H9 (cell line): ENCODE measurements at regions not wholly inside any gene's neighbourhood (a gene's known extent, or its start where the extent isn't known, plus 50 kb on each side); places are given as distances from the start of the nearest gene placed in this dataset.

Source experiments
- DNase-seq: peaks from one replicate; pipeline ENCODE4 v3.0.0-alpha.2; 2017
- H2AFZ ChIP-seq: one replicate; pipeline ENCODE4 v1.6.1; 2013; ENCODE audit warnings: mild to moderate bottlenecking, low read length, control low read depth, moderate library complexity
- H2AK5ac ChIP-seq: 2 replicates; pipeline ENCODE4 v1.6.1; 2013; ENCODE audit warnings: low read length, control low read depth, mixed read lengths; ENCODE audit not compliant: insufficient read length
- H2BK120ac ChIP-seq: one replicate; pipeline ENCODE4 v1.6.1; 2013; ENCODE audit warnings: low read depth, mild to moderate bottlenecking, low read length, control low read depth, inconsistent platforms; ENCODE audit not compliant: poor library complexity, severe bottlenecking
- H2BK12ac ChIP-seq: 2 replicates; pipeline ENCODE4 v1.6.1; 2013; ENCODE audit warnings: low read length, control low read depth, mixed read lengths, low read depth; ENCODE audit not compliant: insufficient read length
- H2BK15ac ChIP-seq: 2 replicates; pipeline ENCODE4 v1.6.1; 2013; ENCODE audit warnings: low read depth, low read length, control low read depth
- H2BK20ac ChIP-seq: one replicate; pipeline ENCODE4 v1.6.1; 2013; ENCODE audit warnings: low read depth, mild to moderate bottlenecking, low read length, control low read depth, inconsistent platforms; ENCODE audit not compliant: poor library complexity, severe bottlenecking
- H2BK5ac ChIP-seq: 2 replicates; pipeline ENCODE4 v1.6.1; 2013; ENCODE audit warnings: low read length, control low read depth, mixed read lengths; ENCODE audit not compliant: insufficient read length
- H3K14ac ChIP-seq: 2 replicates; pipeline ENCODE4 v1.6.1; 2013; ENCODE audit warnings: low read length, control low read depth; ENCODE audit not compliant: insufficient read depth
- H3K18ac ChIP-seq: 2 replicates; pipeline ENCODE4 v1.6.1; 2013; ENCODE audit warnings: low read depth, mild to moderate bottlenecking, mixed read lengths, low read length, control low read depth; ENCODE audit not compliant: insufficient read length
- H3K23ac ChIP-seq: 2 replicates; pipeline ENCODE4 v1.6.1; 2013; ENCODE audit warnings: low read length, control low read depth, mixed read lengths, low read depth; ENCODE audit not compliant: insufficient read length
- H3K23me2 ChIP-seq: 2 replicates; pipeline ENCODE4 v1.6.1; 2013; ENCODE audit warnings: low read depth, mild to moderate bottlenecking, mixed read lengths, low read length, control low read depth; ENCODE audit not compliant: insufficient read length, poor library complexity, severe bottlenecking
- H3K27ac ChIP-seq: 2 replicates; pipeline ENCODE4 v1.5.1; 2013; ENCODE audit warnings: low read length, control low read depth, mixed read lengths, low read depth; ENCODE audit not compliant: insufficient read length
- H3K27me3 ChIP-seq: 2 replicates; pipeline ENCODE4 v1.6.1; 2013; ENCODE audit warnings: low read length, control low read depth, inconsistent platforms; ENCODE audit not compliant: insufficient read depth
- H3K4ac ChIP-seq: 2 replicates; pipeline ENCODE4 v1.6.1; 2013; ENCODE audit warnings: low read depth, mild to moderate bottlenecking, control low read depth, inconsistent platforms, low read length, moderate library complexity
- H3K4me1 ChIP-seq: 2 replicates; pipeline ENCODE4 v1.6.1; 2013; ENCODE audit warnings: low read length, control low read depth, inconsistent platforms; ENCODE audit not compliant: insufficient read depth
- H3K4me2 ChIP-seq: 2 replicates; pipeline ENCODE4 v1.6.1; 2013; ENCODE audit warnings: low read length, control low read depth, mixed read lengths; ENCODE audit not compliant: insufficient read length, insufficient read depth
- H3K56ac ChIP-seq: 2 replicates; pipeline ENCODE4 v1.6.1; 2013; ENCODE audit warnings: low read depth, mild to moderate bottlenecking, mixed read lengths, low read length, control low read depth; ENCODE audit not compliant: insufficient read length
- H3K79me1 ChIP-seq: 2 replicates; pipeline ENCODE4 v1.6.1; 2013; ENCODE audit warnings: low read depth, mild to moderate bottlenecking, moderate library complexity, low read length, control low read depth, inconsistent platforms; ENCODE audit not compliant: insufficient read depth, poor library complexity, severe bottlenecking
- H3K79me2 ChIP-seq: 2 replicates; pipeline ENCODE4 v1.6.1; 2013; ENCODE audit warnings: low read length, control low read depth, inconsistent platforms; ENCODE audit not compliant: insufficient read depth
- H3K9ac ChIP-seq: 2 replicates; pipeline ENCODE4 v1.6.1; 2013; ENCODE audit warnings: low read length, control low read depth, mixed read lengths; ENCODE audit not compliant: insufficient read length; ENCODE audit errors: extremely low read depth
- H3K9me3 ChIP-seq: one replicate; pipeline ENCODE4 v1.6.1; 2013; ENCODE audit warnings: low read depth, low read length, inconsistent platforms; ENCODE audit not compliant: control insufficient read depth
- H3T11ph ChIP-seq: one replicate; pipeline ENCODE4 v1.6.1; 2013; ENCODE audit warnings: mild to moderate bottlenecking, low read length, control low read depth, inconsistent platforms
- H4K20me1 ChIP-seq: one replicate; pipeline ENCODE4 v1.6.1; 2013; ENCODE audit not compliant: control insufficient read depth, insufficient read length, insufficient read depth
- H4K5ac ChIP-seq: 2 replicates; pipeline ENCODE4 v1.6.1; 2013; ENCODE audit warnings: low read depth, mild to moderate bottlenecking, mixed read lengths, low read length, control low read depth; ENCODE audit not compliant: insufficient read length
- H4K8ac ChIP-seq: replicated peaks from 2 replicates; pipeline ENCODE4 v1.6.1; 2013; ENCODE audit warnings: low read length, control low read depth, mixed read lengths, low read depth; ENCODE audit not compliant: insufficient read length
- H4K91ac ChIP-seq: 2 replicates; pipeline ENCODE4 v1.6.1; 2013; ENCODE audit warnings: low read depth, mild to moderate bottlenecking, moderate library complexity, mixed read lengths, low read length, control low read depth; ENCODE audit not compliant: insufficient read length
- H3K27ac Mint-ChIP-seq, 3 experiments: 2 replicates in 2 of 3; 3 replicates in 1 of 3; pipeline ENCODE4 v1.8.0; 2020 to 2021; ENCODE audit warnings: mixed read lengths in 3 of 3, mild to moderate bottlenecking in 1 of 3, moderate library complexity in 1 of 3
- H3K27me3 Mint-ChIP-seq: 2 replicates; pipeline ENCODE4 v1.8.0; 2021; ENCODE audit warnings: low read depth, mild to moderate bottlenecking, moderate library complexity, mixed read lengths
- H3K36me3 Mint-ChIP-seq, 3 experiments: 2 replicates in 2 of 3; 3 replicates in 1 of 3; pipeline ENCODE4 v1.8.0; 2020 to 2021; ENCODE audit warnings: low read depth in 3 of 3, mixed read lengths in 3 of 3; ENCODE audit not compliant: insufficient read depth in 1 of 3
- H3K4me1 Mint-ChIP-seq, 2 experiments: 2 replicates each; pipeline ENCODE4 v1.8.0; 2020; ENCODE audit warnings: mixed read lengths in 2 of 2
- H3K4me3 Mint-ChIP-seq, 2 experiments: 2 replicates in 1 of 2; 3 replicates in 1 of 2; pipeline ENCODE4 v1.8.0; 2020 to 2021; ENCODE audit warnings: mild to moderate bottlenecking in 2 of 2, mixed read lengths in 2 of 2, moderate library complexity in 1 of 2
- H3K9me3 Mint-ChIP-seq, 2 experiments: 2 replicates in 1 of 2; 3 replicates in 1 of 2; pipeline ENCODE4 v1.8.0; 2020; ENCODE audit warnings: mild to moderate bottlenecking in 2 of 2, mixed read lengths in 2 of 2, moderate library complexity in 1 of 2
- WGBS: extraction: QIAGEN DNeasy Blood & Tissue Kit; methylation state at CpG from one replicate; pipeline ENCODE4 v1.1.7; 2013; ENCODE audit warnings: missing lambda C conversion rate, low lambda C conversion rate, mixed read lengths; ENCODE audit not compliant: insufficient read length; ENCODE audit errors: extremely low coverage; 5-methylcytosine and 5-hydroxymethylcytosine counted together
- TF ChIP-seq, protein P1 (sequence below): fragments of 200-600 bp; sonication (generic); conservative IDR thresholded peaks from 3 replicates; pipeline ENCODE4 v1.8.0; 2021; ENCODE audit warnings: antibody characterized with exemption, mild to moderate bottlenecking

DNA sequence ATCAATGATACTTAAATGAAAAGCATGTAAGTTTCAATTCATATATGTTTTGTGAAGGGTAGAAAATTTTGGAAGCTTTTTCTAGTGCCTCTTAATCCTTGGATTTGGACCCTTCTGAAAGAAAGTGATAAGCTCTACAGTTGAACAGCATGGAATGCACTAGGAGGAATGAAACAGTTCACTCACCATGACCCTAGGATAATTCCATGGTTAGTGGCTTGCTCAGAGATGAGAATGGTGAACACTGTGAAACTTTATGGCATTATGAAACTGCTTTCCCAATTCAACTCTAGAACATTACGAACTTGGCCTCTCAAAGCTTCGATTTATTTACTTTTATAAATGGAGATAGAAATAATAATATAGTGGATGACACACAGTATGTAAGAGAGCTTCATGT lies 88.9 kb upstream of the FAT4 start:
- H2BK20ac ChIP-seq: no peak overlapping the region
- no peaks in the 10 kb centered on the region for H4K20me1 ChIP-seq
- DNase-seq: no peak
- no CpG with 5 or more reads among the region's 2 CpGs for WGBS
- no peaks in the 10 kb centered on the region; the same call in 1 of the 2 replicates for H3K4me1 ChIP-seq
- no peak overlapping the region for H4K8ac ChIP-seq
- H3K23me2 ChIP-seq: no peaks in the 10 kb centered on the region
- no peaks in the 10 kb centered on the region for H3K27me3 Mint-ChIP-seq
- H3K4me3 Mint-ChIP-seq: no peak overlapping the region
- H2AFZ ChIP-seq: no peak overlapping the region
- no peak overlapping the region for H3K18ac ChIP-seq
- H3K79me1 ChIP-seq: no peaks in the 10 kb centered on the region
- no peak overlapping the region for H4K5ac ChIP-seq
- H2BK12ac ChIP-seq: no peak overlapping the region
- H2AK5ac ChIP-seq: no peak overlapping the region
- H3K9me3 ChIP-seq: no peaks in the 10 kb centered on the region
- peaks cover 3 to 7% (median 6%) of the 10 kb centered on the region in 3 experiments; a peak in 5 of 7 replicates for H3K36me3 Mint-ChIP-seq
- H3K56ac ChIP-seq: no peak overlapping the region
- peaks cover 4% of the 10 kb centered on the region in 2 experiments; a peak in 3 of 5 replicates for H3K9me3 Mint-ChIP-seq
- peaks cover 5 to 10% of the 10 kb centered on the region in 2 experiments; a peak in 3 of 4 replicates for H3K4me1 Mint-ChIP-seq
- no peak overlapping the region for H2BK15ac ChIP-seq
- no peaks in the 10 kb centered on the region for H3K79me2 ChIP-seq
- no peak overlapping the region for H3K27ac ChIP-seq
- no peak overlapping the region for H3T11ph ChIP-seq
- no peaks in the 10 kb centered on the region for H3K27me3 ChIP-seq
- no peak overlapping the region for H3K27ac Mint-ChIP-seq
- no peak overlapping the region for H3K4me2 ChIP-seq
- no peak overlapping the region for H2BK5ac ChIP-seq
- TF ChIP-seq, protein P1, sequence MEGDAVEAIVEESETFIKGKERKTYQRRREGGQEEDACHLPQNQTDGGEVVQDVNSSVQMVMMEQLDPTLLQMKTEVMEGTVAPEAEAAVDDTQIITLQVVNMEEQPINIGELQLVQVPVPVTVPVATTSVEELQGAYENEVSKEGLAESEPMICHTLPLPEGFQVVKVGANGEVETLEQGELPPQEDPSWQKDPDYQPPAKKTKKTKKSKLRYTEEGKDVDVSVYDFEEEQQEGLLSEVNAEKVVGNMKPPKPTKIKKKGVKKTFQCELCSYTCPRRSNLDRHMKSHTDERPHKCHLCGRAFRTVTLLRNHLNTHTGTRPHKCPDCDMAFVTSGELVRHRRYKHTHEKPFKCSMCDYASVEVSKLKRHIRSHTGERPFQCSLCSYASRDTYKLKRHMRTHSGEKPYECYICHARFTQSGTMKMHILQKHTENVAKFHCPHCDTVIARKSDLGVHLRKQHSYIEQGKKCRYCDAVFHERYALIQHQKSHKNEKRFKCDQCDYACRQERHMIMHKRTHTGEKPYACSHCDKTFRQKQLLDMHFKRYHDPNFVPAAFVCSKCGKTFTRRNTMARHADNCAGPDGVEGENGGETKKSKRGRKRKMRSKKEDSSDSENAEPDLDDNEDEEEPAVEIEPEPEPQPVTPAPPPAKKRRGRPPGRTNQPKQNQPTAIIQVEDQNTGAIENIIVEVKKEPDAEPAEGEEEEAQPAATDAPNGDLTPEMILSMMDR: no peak
- no peak overlapping the region for H3K23ac ChIP-seq
- H3K14ac ChIP-seq: no peak overlapping the region
- no peak overlapping the region for H2BK120ac ChIP-seq
- no peak overlapping the region for H3K9ac ChIP-seq
- H3K4ac ChIP-seq: no peak overlapping the region
- no peak overlapping the region for H4K91ac ChIP-seq
